ENCODE measurements at regions not wholly inside any gene's neighbourhood (a gene's known extent, or its start where the extent isn't known, plus 50 kb on each side); places are given as distances from the start of the nearest gene placed in this dataset.

DNA sequence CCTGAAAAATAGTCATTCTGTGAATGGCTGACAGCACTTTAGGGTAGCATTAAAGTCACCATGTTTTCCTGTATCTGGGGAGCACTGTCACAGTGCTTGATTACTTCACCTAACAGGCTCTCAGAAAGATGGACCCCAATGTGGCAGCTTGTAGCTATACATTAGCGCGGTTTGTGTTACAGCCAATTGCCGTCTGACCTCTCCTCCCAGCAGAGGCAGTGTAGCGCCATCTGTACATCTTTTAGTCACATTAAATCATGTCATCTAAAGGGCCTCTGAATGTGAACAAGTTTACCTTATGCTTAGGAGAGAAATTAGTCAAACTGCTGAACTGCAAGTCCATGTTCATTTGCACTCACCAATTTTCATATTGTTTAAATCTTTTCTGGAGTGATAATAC lies 113.7 kb downstream of the LMO3 start:
- H3K27ac ChIP-seq (ENCODE audit: extremely low read length, insufficient read depth, low read length) = no peak overlapping the region

More for the DNA sequence above, 113.7 kb downstream of the LMO3 start:
- Histone ChIP-seq H3K4me3 (replicated peaks in 1 of 3; ENCODE audit: insufficient read depth in 1 of 3, low read depth in 2 of 3, low read length in 3 of 3) (no peak overlapping the region), H3K4me1 (ENCODE audit: insufficient read depth, low read length) (peaks cover 19% of the 10 kb centered on the region), H3K9ac (ENCODE audit: insufficient read depth, low read depth, low read length) (no peak overlapping the region), H3K36me3 (replicated peaks in 1 of 2; ENCODE audit: control insufficient read depth in 1 of 2, insufficient read depth in 2 of 2, low read length in 2 of 2) (no peaks in the 10 kb centered on the region), H3K4me2 (ENCODE audit: low read depth, low read length) (no peak overlapping the region), H4K20me1 (ENCODE audit: insufficient read depth, low read length) (no peaks in the 10 kb centered on the region), H3K79me2 (ENCODE audit: insufficient read depth, low read length) (no peaks in the 10 kb centered on the region), H3K27me3 (ENCODE audit: control insufficient read depth in 1 of 2, insufficient read depth in 2 of 2, low read length in 2 of 2) (no peaks in the 10 kb centered on the region), H2AFZ (ENCODE audit: low read length) (no peak overlapping the region), H3K9me3 (ENCODE audit: low read length) (no peaks in the 10 kb centered on the region)
- no peak for FAIRE-seq
- no peak for TF ChIP-seq CCAR2 (optimal IDR thresholded peaks at IDR 0.05; ENCODE audit: low read depth, low read length)
- no peak for TF ChIP-seq PRPF4 (IDR thresholded peaks at IDR 0.05; ENCODE audit: low read depth, low read length, poor library complexity, severe bottlenecking)
- no peak for TF ChIP-seq CHD2 (IDR thresholded peaks at IDR 0.05; ENCODE audit: low read depth, low read length)
- TF ChIP-seq, protein P1, sequence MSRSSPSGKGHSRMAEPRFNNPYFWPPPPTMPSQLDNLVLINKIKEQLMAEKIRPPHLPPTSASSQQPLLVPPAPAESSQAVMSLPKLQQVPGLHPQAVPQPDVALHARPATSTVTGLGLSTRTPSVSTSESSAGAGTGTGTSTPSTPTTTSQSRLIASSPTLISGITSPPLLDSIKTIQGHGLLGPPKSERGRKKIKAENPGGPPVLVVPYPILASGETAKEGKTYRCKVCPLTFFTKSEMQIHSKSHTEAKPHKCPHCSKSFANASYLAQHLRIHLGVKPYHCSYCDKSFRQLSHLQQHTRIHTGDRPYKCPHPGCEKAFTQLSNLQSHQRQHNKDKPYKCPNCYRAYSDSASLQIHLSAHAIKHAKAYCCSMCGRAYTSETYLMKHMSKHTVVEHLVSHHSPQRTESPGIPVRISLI (CRISPR knock-in tag; IDR thresholded peaks at IDR 0.05; ENCODE audit: borderline replicate concordance) = no peak
- 0 out of 2 replicates have a peak, but pooled peaks have one; percentile 3 for TF ChIP-seq STAG1 (CRISPR knock-in tag; IDR thresholded peaks at IDR 0.05)
- TF ChIP-seq, protein P2, sequence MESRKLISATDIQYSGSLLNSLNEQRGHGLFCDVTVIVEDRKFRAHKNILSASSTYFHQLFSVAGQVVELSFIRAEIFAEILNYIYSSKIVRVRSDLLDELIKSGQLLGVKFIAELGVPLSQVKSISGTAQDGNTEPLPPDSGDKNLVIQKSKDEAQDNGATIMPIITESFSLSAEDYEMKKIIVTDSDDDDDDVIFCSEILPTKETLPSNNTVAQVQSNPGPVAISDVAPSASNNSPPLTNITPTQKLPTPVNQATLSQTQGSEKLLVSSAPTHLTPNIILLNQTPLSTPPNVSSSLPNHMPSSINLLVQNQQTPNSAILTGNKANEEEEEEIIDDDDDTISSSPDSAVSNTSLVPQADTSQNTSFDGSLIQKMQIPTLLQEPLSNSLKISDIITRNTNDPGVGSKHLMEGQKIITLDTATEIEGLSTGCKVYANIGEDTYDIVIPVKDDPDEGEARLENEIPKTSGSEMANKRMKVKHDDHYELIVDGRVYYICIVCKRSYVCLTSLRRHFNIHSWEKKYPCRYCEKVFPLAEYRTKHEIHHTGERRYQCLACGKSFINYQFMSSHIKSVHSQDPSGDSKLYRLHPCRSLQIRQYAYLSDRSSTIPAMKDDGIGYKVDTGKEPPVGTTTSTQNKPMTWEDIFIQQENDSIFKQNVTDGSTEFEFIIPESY (CRISPR knock-in tag; IDR thresholded peaks at IDR 0.05) = peak; percentile 86
- BruUV-seq (replicated peaks) = no TSS peak
- 95% methylated on average over 4 of the region's 4 CpGs for WGBS (ENCODE audit: low lambda C conversion rate)
- CTCF ChIA-PET (ENCODE audit: low intra/inter-chr PET ratio, low total read pairs) = no interaction called here
- POLR2A ChIA-PET = no interaction called here
- in situ Hi-C loops (cut with HindIII; ENCODE audit: extremely low pct_ligation_motif_present, low pct_unique_long_range_greater_than_20kb) (no loop called here), intact Hi-C loops (cut with micrococcal nuclease; ENCODE audit: unreplicated experiment) (no loop called here)
- no peak for DNase-seq (ENCODE audit: low spot score)
- ATAC-seq = no peak; the same call in 2 of the 3 replicates

Measured in HepG2 (cell line).